SK-N-SH (cell line): ENCODE measurements at regions not wholly inside any gene's neighbourhood (a gene's known extent, or its start where the extent isn't known, plus 50 kb on each side); places are given as distances from the start of the nearest gene placed in this dataset.

Source experiments
- CTCF ChIA-PET: fragments of 300-600, 350-600 bp; formaldehyde crosslinking; extraction: SDS; loops from one replicate; lab custom pipeline; 2021; lab: Yijun Ruan, JAX
- POLR2A ChIA-PET: fragments of 350-600 bp; sonication (Branson Sonifier 250); formaldehyde crosslinking; extraction: SDS; loops from one replicate; lab custom pipeline; 2020; ENCODE audit warnings: antibody characterized with exemption, inconsistent platforms; lab: Yijun Ruan, JAX
- DNase-seq: peaks from one replicate; pipeline ENCODE4 v3.0.0; 2012
- H2AFZ ChIP-seq: fragments of 200-600 bp; sonication (generic); 2 replicates; pipeline ENCODE4 v1.8.1; 2016; ENCODE audit warnings: antibody characterized with exemption, mild to moderate bottlenecking, low read depth
- H3F3A ChIP-seq: fragments of 200-600 bp; sonication (generic); replicated peaks from 2 replicates; pipeline ENCODE3; 2016; ENCODE audit warnings: antibody characterized with exemption, mild to moderate bottlenecking; ENCODE audit not compliant: insufficient read depth
- H3K27ac ChIP-seq, 2 experiments: fragments of 200-500 bp in 1 of 2; fragments of 200-600 bp in 1 of 2; sonication (Bioruptor generic) in 1 of 2; sonication (generic), shearing (Covaris generic) in 1 of 2; 2 replicates each; pipeline versions ENCODE4 v1.5.1 to v1.6.1; 2014 to 2016; ENCODE audit warnings: low read depth in 2 of 2, inconsistent platforms in 1 of 2, low read length in 1 of 2, mild to moderate bottlenecking in 1 of 2, mixed read lengths in 1 of 2
- H3K27me3 ChIP-seq: fragments of 200-600 bp; sonication (generic), shearing (Covaris generic); 2 replicates; pipeline ENCODE4 v1.6.1; 2016; ENCODE audit warnings: mixed run types; ENCODE audit not compliant: insufficient read depth
- H3K36me3 ChIP-seq, 2 experiments: fragments of 200-500 bp in 1 of 2; fragments of 200-600 bp in 1 of 2; sonication (Bioruptor generic) in 1 of 2; sonication (generic) in 1 of 2; replicated peaks in 1 of 2; 2 replicates each; pipeline versions ENCODE3 to v1.5.1; 2014 to 2016; ENCODE audit warnings: low read length in 1 of 2, mild to moderate bottlenecking in 1 of 2; ENCODE audit not compliant: insufficient read depth in 2 of 2, control insufficient read depth in 1 of 2
- H3K4me1 ChIP-seq, 2 experiments: fragments of 200-500 bp in 1 of 2; fragments of 200-600 bp in 1 of 2; sonication (Bioruptor generic) in 1 of 2; sonication (generic), shearing (Covaris generic) in 1 of 2; 2 replicates each; pipeline versions ENCODE4 v1.5.1 to v1.6.1; 2014 to 2016; ENCODE audit warnings: low read depth in 1 of 2, low read length in 1 of 2, mixed run types in 1 of 2; ENCODE audit not compliant: insufficient read depth in 2 of 2, control insufficient read depth in 1 of 2
- H3K4me2 ChIP-seq: fragments of 200-600 bp; sonication (generic), shearing (Covaris generic); 2 replicates; pipeline ENCODE4 v1.6.1; 2017; ENCODE audit warnings: mixed run types
- H3K4me3 ChIP-seq, 2 experiments: fragments of 200-500 bp in 1 of 2; fragments of 200-600 bp in 1 of 2; sonication (Bioruptor generic) in 1 of 2; sonication (generic), shearing (Covaris generic) in 1 of 2; 2 replicates each; pipeline versions ENCODE4 v1.5.1 to v1.8.1; 2014 to 2016; ENCODE audit warnings: low read depth in 2 of 2, inconsistent platforms in 1 of 2, low read length in 1 of 2, mild to moderate bottlenecking in 1 of 2, mixed read lengths in 1 of 2, moderate library complexity in 1 of 2
- H3K79me2 ChIP-seq: fragments of 200-600 bp; sonication (generic); 2 replicates; pipeline ENCODE4 v1.8.1; 2017; ENCODE audit warnings: mild to moderate bottlenecking; ENCODE audit not compliant: insufficient read depth
- H3K9ac ChIP-seq: fragments of 200-600 bp; sonication (generic); 2 replicates; pipeline ENCODE4 v1.6.1; 2017; ENCODE audit warnings: mixed run types
- H3K9me2 ChIP-seq: fragments of 200-600 bp; sonication (generic); 2 replicates; pipeline ENCODE4 v1.6.1; 2017; ENCODE audit warnings: mixed run types
- H3K9me3 ChIP-seq: fragments of 200-600 bp; sonication (generic); 2 replicates; pipeline ENCODE4 v1.6.1; 2017; ENCODE audit warnings: mixed run types, mild to moderate bottlenecking, moderate library complexity
- H4K20me1 ChIP-seq: fragments of 200-600 bp; sonication (generic); 2 replicates; pipeline ENCODE4 v1.6.1; 2017; ENCODE audit warnings: mild to moderate bottlenecking, mixed run types; ENCODE audit not compliant: insufficient read depth
- ELF1 ChIP-seq: IDR thresholded peaks from 2 replicates; pipeline ENCODE4 v1.4.0; 2012
- EP300 ChIP-seq, 2 experiments: IDR thresholded peaks; 2 replicates each; pipeline versions ENCODE4 v1.4.0 to v1.6.1; 2012; ENCODE audit warnings: borderline replicate concordance in 1 of 2, low read depth in 1 of 2, low read length in 1 of 2
- FOSL2 ChIP-seq: IDR thresholded peaks from 2 replicates; pipeline ENCODE4 v1.4.0; 2012; ENCODE audit warnings: low read depth, mild to moderate bottlenecking, moderate library complexity, borderline replicate concordance
- FOXM1 ChIP-seq: IDR thresholded peaks from 2 replicates; pipeline ENCODE4 v1.4.0; 2012; ENCODE audit warnings: low read depth, mild to moderate bottlenecking
- GABPA ChIP-seq: IDR thresholded peaks from 2 replicates; pipeline ENCODE4 v1.4.0; 2012; ENCODE audit warnings: low read depth, mild to moderate bottlenecking
- JUND ChIP-seq: IDR thresholded peaks from 2 replicates; pipeline ENCODE4 v1.4.0; 2012
- NRF1 ChIP-seq: IDR thresholded peaks from 2 replicates; pipeline ENCODE4 v1.6.1; 2012; ENCODE audit warnings: low read depth, mild to moderate bottlenecking, low read length
- PBX3 ChIP-seq: IDR thresholded peaks from 2 replicates; pipeline ENCODE4; 2012
- POLR2AphosphoS5 ChIP-seq: IDR thresholded peaks from 2 replicates; pipeline ENCODE4 v1.6.1; 2012; ENCODE audit warnings: low read depth, low read length
- RCOR1 ChIP-seq: fragments of 150-350 bp; IDR thresholded peaks from 2 replicates; pipeline ENCODE4 v1.6.1; 2017; ENCODE audit warnings: antibody characterized with exemption, low read length
- RXRA ChIP-seq: IDR thresholded peaks from 2 replicates; pipeline ENCODE4 v1.4.0; 2012; ENCODE audit warnings: low read depth, mild to moderate bottlenecking, borderline replicate concordance
- TCF12 ChIP-seq: IDR thresholded peaks from 2 replicates; pipeline ENCODE4 v1.4.0; 2012
- TEAD4 ChIP-seq: IDR thresholded peaks from 2 replicates; pipeline ENCODE4 v1.4.0; 2012; ENCODE audit warnings: mild to moderate bottlenecking, borderline replicate concordance; ENCODE audit not compliant: insufficient read depth
- USF2 ChIP-seq: fragments of 150-350 bp; IDR thresholded peaks from 2 replicates; pipeline ENCODE4 v1.6.1; 2017; ENCODE audit warnings: antibody characterized with exemption, low read length, low read depth, borderline replicate concordance
- YY1 ChIP-seq: IDR thresholded peaks from 2 replicates; pipeline ENCODE4 v1.4.0; 2012; ENCODE audit warnings: low read depth, mild to moderate bottlenecking
- WGBS: methylation state at CpG from one replicate; pipeline ENCODE4 v1.1.6; 2017; ENCODE audit warnings: low lambda C conversion rate; 5-methylcytosine and 5-hydroxymethylcytosine counted together
- TF ChIP-seq, protein P1 (sequence below): IDR thresholded peaks from 2 replicates; pipeline ENCODE4 v1.4.0; 2012; ENCODE audit warnings: low read depth, borderline replicate concordance
- TF ChIP-seq, protein P2 (sequence below): IDR thresholded peaks from 2 replicates; pipeline ENCODE4 v1.6.1; 2012; ENCODE audit warnings: mild to moderate bottlenecking, low read depth, low read length, moderate library complexity

GRCh38 chr4:78683352-78683751 is 92.8 kb upstream of the BMP2K start:
- no peak overlapping the region for H3K4me3 ChIP-seq
- no peaks in the 10 kb centered on the region for H3K9me3 ChIP-seq
- H2AFZ ChIP-seq = peak overlapping the region; percentile 3; the same call in 1 of the 2 replicates
- no peak overlapping the region for H3K9ac ChIP-seq
- no peaks in the 10 kb centered on the region for H3F3A ChIP-seq
- ChIA-PET CTCF (interaction anchor here (1.3 kb wide), 1 partner anchor 14 kb away, joined by 3 read pairs; no protein-coding TSS in a partner anchor), POLR2A (no interaction called here)
- H3K4me2 ChIP-seq = no peak overlapping the region
- no peaks in the 10 kb centered on the region for H3K79me2 ChIP-seq
- no peaks in the 10 kb centered on the region; a peak in 1 of 4 replicates for H3K4me1 ChIP-seq
- H3K9me2 ChIP-seq = no peaks in the 10 kb centered on the region
- no peak overlapping the region for H3K27ac ChIP-seq
- no peaks in the 10 kb centered on the region for H4K20me1 ChIP-seq
- H3K36me3 ChIP-seq = no peaks in the 10 kb centered on the region
- TF ChIP-seq TEAD4 (no peak), TCF12 (no peak), POLR2AphosphoS5 (no peak), NRF1 (no peak), USF2 (no peak), ELF1 (no peak), FOSL2 (no peak), YY1 (no peak), RXRA (no peak), GABPA (no peak)
- TF ChIP-seq, protein P1, sequence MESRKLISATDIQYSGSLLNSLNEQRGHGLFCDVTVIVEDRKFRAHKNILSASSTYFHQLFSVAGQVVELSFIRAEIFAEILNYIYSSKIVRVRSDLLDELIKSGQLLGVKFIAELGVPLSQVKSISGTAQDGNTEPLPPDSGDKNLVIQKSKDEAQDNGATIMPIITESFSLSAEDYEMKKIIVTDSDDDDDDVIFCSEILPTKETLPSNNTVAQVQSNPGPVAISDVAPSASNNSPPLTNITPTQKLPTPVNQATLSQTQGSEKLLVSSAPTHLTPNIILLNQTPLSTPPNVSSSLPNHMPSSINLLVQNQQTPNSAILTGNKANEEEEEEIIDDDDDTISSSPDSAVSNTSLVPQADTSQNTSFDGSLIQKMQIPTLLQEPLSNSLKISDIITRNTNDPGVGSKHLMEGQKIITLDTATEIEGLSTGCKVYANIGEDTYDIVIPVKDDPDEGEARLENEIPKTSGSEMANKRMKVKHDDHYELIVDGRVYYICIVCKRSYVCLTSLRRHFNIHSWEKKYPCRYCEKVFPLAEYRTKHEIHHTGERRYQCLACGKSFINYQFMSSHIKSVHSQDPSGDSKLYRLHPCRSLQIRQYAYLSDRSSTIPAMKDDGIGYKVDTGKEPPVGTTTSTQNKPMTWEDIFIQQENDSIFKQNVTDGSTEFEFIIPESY = no peak
- no peak for DNase-seq
- H3K27me3 ChIP-seq = no peaks in the 10 kb centered on the region

DNA sequence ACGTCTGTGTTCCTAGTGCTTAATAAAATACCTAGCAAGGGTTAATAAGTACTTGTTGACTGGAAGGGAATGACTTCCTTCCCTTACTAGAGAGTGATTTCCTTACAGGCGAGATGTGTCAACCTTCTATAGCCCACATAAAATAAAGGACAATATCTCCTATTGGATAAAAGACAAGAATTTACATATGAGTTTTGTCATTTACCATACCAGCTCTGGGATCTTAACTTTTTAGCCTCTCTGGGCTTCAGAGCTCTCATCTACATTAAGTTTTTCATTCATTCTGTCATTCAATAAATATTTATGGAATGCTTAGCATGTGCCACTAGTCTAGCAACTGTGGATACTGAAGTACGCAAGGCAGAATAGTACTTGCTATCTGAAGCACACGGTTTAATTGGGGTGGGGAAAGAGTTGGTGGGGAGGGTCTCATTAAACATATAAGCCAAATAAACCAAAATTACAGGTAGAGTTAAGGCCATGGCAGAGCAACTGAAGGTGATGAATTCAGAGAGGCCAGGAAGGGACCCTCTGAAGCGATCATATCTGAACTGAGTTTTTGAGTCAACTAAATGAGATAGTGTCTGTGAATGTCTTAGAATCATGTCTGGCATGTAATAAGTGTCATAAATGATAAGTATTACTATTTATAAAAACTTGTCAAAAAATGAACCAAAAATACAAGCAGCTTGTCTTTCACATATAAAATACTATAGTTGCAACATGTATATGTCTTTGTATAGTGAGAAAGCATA is 91.6 kb upstream of the BMP2K start:
- Histone ChIP-seq H3K27me3 (no peaks in the 10 kb centered on the region), H3K27ac (peak overlapping the region; percentile 4 to 13; a peak in 1 of 4 replicates), H3K4me2 (no peak overlapping the region), H3K9ac (no peak overlapping the region), H3K79me2 (no peaks in the 10 kb centered on the region), H2AFZ (peak overlapping the region; percentile 3; the same call in 1 of the 2 replicates), H3K9me2 (no peaks in the 10 kb centered on the region), H3K4me3 (no peak overlapping the region), H3K36me3 (no peaks in the 10 kb centered on the region), H3K9me3 (no peaks in the 10 kb centered on the region), H4K20me1 (no peaks in the 10 kb centered on the region), H3K4me1 (no peaks in the 10 kb centered on the region; a peak in 1 of 4 replicates), H3F3A (peaks cover 4% of the 10 kb centered on the region)
- 55% methylated on average over 5 of the region's 5 CpGs for WGBS
- ChIA-PET CTCF (interaction anchor here (0.5 kb wide), 1 partner anchor 169 kb away, joined by 3 read pairs; no protein-coding TSS in a partner anchor), POLR2A (no interaction called here)
- no peak for DNase-seq
- TF ChIP-seq EP300 (IDR thresholded peaks at IDR 0.05; ENCODE audit: borderline replicate concordance in 1 of 2, low read depth in 1 of 2, low read length in 1 of 2) (no peak), NRF1 (no peak), YY1 (no peak), GABPA (no peak), FOXM1 (no peak), POLR2AphosphoS5 (no peak), RCOR1 (no peak), JUND (no peak; the same call in 1 of the 2 replicates), PBX3 (no peak)
- TF ChIP-seq, protein P2, sequence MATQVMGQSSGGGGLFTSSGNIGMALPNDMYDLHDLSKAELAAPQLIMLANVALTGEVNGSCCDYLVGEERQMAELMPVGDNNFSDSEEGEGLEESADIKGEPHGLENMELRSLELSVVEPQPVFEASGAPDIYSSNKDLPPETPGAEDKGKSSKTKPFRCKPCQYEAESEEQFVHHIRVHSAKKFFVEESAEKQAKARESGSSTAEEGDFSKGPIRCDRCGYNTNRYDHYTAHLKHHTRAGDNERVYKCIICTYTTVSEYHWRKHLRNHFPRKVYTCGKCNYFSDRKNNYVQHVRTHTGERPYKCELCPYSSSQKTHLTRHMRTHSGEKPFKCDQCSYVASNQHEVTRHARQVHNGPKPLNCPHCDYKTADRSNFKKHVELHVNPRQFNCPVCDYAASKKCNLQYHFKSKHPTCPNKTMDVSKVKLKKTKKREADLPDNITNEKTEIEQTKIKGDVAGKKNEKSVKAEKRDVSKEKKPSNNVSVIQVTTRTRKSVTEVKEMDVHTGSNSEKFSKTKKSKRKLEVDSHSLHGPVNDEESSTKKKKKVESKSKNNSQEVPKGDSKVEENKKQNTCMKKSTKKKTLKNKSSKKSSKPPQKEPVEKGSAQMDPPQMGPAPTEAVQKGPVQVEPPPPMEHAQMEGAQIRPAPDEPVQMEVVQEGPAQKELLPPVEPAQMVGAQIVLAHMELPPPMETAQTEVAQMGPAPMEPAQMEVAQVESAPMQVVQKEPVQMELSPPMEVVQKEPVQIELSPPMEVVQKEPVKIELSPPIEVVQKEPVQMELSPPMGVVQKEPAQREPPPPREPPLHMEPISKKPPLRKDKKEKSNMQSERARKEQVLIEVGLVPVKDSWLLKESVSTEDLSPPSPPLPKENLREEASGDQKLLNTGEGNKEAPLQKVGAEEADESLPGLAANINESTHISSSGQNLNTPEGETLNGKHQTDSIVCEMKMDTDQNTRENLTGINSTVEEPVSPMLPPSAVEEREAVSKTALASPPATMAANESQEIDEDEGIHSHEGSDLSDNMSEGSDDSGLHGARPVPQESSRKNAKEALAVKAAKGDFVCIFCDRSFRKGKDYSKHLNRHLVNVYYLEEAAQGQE = no peak
- TF ChIP-seq, protein P1 = no peak
